ENCODE measurements at regions not wholly inside any gene's neighbourhood (a gene's known extent, or its start where the extent isn't known, plus 50 kb on each side); places are given as distances from the start of the nearest gene placed in this dataset.

DNA sequence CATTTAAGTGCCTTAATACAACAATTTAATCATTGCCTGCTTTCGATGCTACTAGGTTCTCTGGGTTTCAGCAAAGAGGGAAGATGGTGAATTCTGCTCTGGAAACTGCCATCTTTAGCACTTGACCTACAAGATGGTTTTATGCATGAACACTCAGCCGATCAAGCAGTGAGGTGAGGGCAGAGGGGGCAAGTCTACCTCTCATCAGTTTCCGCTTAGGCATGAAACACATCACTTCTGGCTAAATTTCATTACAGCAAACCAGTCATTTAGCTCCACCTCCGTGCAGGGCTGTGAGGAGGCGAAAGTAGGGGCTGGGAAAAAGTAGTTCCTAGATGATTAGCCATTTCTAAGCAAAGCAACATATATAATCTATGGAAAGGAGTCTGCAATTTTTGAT is 1018.0 kb downstream of the CDH18 start:
- H2AFZ ChIP-seq (ENCODE audit: control insufficient read depth, low read length): no peak overlapping the region
- no peak for FAIRE-seq
- no peaks in the 10 kb centered on the region for H3K36me3 ChIP-seq (ENCODE audit: control insufficient read depth in 2 of 2, extremely low read depth in 1 of 2, insufficient read depth in 2 of 2, low read length in 2 of 2)
- DNase-seq (ENCODE audit: low read depth, low spot score): no peak
- H4K20me1 ChIP-seq (ENCODE audit: control insufficient read depth, extremely low read depth, insufficient read depth, low read length): no peaks in the 10 kb centered on the region
- H3K4me1 ChIP-seq (ENCODE audit: control insufficient read depth, extremely low read depth, insufficient read depth, low read length): no peaks in the 10 kb centered on the region
- H3K79me2 ChIP-seq (ENCODE audit: control insufficient read depth, insufficient read depth, low read length): no peaks in the 10 kb centered on the region
- no peak overlapping the region for H3K27ac ChIP-seq (ENCODE audit: control insufficient read depth, insufficient read depth, low read length)
- no peak overlapping the region for H3K4me2 ChIP-seq (ENCODE audit: control insufficient read depth, extremely low read depth, insufficient read depth, low read depth, low read length)
- no peaks in the 10 kb centered on the region for H3K9me1 ChIP-seq (ENCODE audit: control insufficient read depth, extremely low read depth, insufficient read depth, low read length)
- TF ChIP-seq EZH2 (IDR thresholded peaks at IDR 0.05; ENCODE audit: low read length): no peak
- TF ChIP-seq, protein P1, sequence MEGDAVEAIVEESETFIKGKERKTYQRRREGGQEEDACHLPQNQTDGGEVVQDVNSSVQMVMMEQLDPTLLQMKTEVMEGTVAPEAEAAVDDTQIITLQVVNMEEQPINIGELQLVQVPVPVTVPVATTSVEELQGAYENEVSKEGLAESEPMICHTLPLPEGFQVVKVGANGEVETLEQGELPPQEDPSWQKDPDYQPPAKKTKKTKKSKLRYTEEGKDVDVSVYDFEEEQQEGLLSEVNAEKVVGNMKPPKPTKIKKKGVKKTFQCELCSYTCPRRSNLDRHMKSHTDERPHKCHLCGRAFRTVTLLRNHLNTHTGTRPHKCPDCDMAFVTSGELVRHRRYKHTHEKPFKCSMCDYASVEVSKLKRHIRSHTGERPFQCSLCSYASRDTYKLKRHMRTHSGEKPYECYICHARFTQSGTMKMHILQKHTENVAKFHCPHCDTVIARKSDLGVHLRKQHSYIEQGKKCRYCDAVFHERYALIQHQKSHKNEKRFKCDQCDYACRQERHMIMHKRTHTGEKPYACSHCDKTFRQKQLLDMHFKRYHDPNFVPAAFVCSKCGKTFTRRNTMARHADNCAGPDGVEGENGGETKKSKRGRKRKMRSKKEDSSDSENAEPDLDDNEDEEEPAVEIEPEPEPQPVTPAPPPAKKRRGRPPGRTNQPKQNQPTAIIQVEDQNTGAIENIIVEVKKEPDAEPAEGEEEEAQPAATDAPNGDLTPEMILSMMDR (optimal IDR thresholded peaks at IDR 0.05 in 1 of 3, IDR thresholded peaks at IDR 0.05 in 1 of 3, conservative IDR thresholded peaks at IDR 0.05 in 1 of 3; ENCODE audit: extremely low read depth in 1 of 3, insufficient read depth in 2 of 3, low read length in 3 of 3): no peak
- H3K9ac ChIP-seq (ENCODE audit: control insufficient read depth, extremely low read depth, insufficient read depth, low read length): no peak overlapping the region
- dilution Hi-C loops (cut with MboI; ENCODE audit: extremely low pct_ligation_motif_present, low sequenced_read_pairs): no loop called here
- H3K27me3 ChIP-seq (ENCODE audit: control insufficient read depth, extremely low read depth, insufficient read depth, low read length): no peaks in the 10 kb centered on the region
- no peak overlapping the region for H3K4me3 ChIP-seq (ENCODE audit: control insufficient read depth in 2 of 3, extremely low read depth in 1 of 3, insufficient read depth in 2 of 3, low read depth in 1 of 3, low read length in 3 of 3)
- no peaks in the 10 kb centered on the region for H3K9me3 ChIP-seq (ENCODE audit: control insufficient read depth, low read depth, low read length)

GRCh38 chr5:18972177-18972576 is 1015.8 kb downstream of the CDH18 start:
- H3K9me3 ChIP-seq (ENCODE audit: control insufficient read depth, low read depth, low read length): no peaks in the 10 kb centered on the region
- FAIRE-seq (no peak), DNase-seq (ENCODE audit: low read depth, low spot score) (no peak)
- no peak overlapping the region for H3K9ac ChIP-seq (ENCODE audit: control insufficient read depth, extremely low read depth, insufficient read depth, low read length)
- no peak overlapping the region for H2AFZ ChIP-seq (ENCODE audit: control insufficient read depth, low read length)
- no peaks in the 10 kb centered on the region for H3K36me3 ChIP-seq (ENCODE audit: control insufficient read depth in 2 of 2, extremely low read depth in 1 of 2, insufficient read depth in 2 of 2, low read length in 2 of 2)
- no peaks in the 10 kb centered on the region for H3K79me2 ChIP-seq (ENCODE audit: control insufficient read depth, insufficient read depth, low read length)
- TF ChIP-seq, protein P1 (optimal IDR thresholded peaks at IDR 0.05 in 1 of 3, IDR thresholded peaks at IDR 0.05 in 1 of 3, conservative IDR thresholded peaks at IDR 0.05 in 1 of 3; ENCODE audit: extremely low read depth in 1 of 3, insufficient read depth in 2 of 3, low read length in 3 of 3): no peak
- TF ChIP-seq EZH2 (IDR thresholded peaks at IDR 0.05; ENCODE audit: low read length): no peak
- H3K27me3 ChIP-seq (ENCODE audit: control insufficient read depth, extremely low read depth, insufficient read depth, low read length): no peaks in the 10 kb centered on the region
- H3K9me1 ChIP-seq (ENCODE audit: control insufficient read depth, extremely low read depth, insufficient read depth, low read length): no peaks in the 10 kb centered on the region
- H4K20me1 ChIP-seq (ENCODE audit: control insufficient read depth, extremely low read depth, insufficient read depth, low read length): no peaks in the 10 kb centered on the region
- H3K4me1 ChIP-seq (ENCODE audit: control insufficient read depth, extremely low read depth, insufficient read depth, low read length): no peaks in the 10 kb centered on the region
- dilution Hi-C loops (cut with MboI; ENCODE audit: extremely low pct_ligation_motif_present, low sequenced_read_pairs): no loop called here
- H3K27ac ChIP-seq (ENCODE audit: control insufficient read depth, insufficient read depth, low read length): no peak overlapping the region
- H3K4me3 ChIP-seq (ENCODE audit: control insufficient read depth in 2 of 3, extremely low read depth in 1 of 3, insufficient read depth in 2 of 3, low read depth in 1 of 3, low read length in 3 of 3): no peak overlapping the region
- no peak overlapping the region for H3K4me2 ChIP-seq (ENCODE audit: control insufficient read depth, extremely low read depth, insufficient read depth, low read depth, low read length)
